ENCODE measurements at regions not wholly inside any gene's neighbourhood (a gene's known extent, or its start where the extent isn't known, plus 50 kb on each side); places are given as distances from the start of the nearest gene placed in this dataset.

DNA sequence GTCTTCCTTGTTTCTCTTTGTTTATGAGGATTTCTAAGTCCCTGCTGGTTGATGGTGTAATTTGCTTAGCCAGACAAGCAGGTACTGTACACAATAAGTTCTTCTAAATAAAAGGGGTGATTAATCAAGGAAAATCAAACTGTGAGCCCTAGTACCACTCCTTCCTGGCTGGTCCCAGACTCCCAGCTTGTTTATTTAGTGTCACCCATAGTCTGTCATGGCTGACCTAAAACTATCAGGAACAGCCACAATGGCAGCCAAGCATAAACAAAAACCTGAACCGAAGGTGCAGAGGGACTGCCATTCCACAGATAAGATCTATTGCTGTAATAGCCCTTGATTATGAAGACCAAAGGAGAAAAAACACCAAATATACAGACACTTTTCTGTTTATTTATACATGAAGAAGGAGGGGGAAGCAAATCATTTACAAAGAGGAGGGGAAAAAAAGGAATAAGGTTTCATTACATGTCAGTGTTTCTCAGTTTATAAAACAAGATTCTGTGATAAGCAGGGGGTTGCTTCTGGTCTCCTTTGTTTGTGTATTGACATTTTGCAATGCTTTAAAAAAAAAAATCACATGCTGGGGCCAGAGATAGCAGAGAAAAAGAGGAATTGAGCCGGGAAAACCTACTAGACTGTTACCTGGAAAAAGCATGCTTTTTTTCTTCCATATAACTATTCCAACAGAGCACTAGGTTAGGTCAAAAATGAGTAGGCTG is 182.4 kb upstream of the DPH6 start:
- Mint-ChIP-seq H3K27ac (no peak overlapping the region), H3K9me3 (peaks cover 0 to 1% of the 10 kb centered on the region in 2 donors), H3K27me3 (ENCODE audit: low read depth) (no peaks in the 10 kb centered on the region), H3K4me3 (no peak overlapping the region), H3K36me3 (ENCODE audit: insufficient read depth in 2 of 2) (no peaks in the 10 kb centered on the region), H3K4me1 (ENCODE audit: low read depth) (no peaks in the 10 kb centered on the region)
- DNase-seq (no peak), ATAC-seq (replicated peaks in 1 of 2) (no peak)

DNA sequence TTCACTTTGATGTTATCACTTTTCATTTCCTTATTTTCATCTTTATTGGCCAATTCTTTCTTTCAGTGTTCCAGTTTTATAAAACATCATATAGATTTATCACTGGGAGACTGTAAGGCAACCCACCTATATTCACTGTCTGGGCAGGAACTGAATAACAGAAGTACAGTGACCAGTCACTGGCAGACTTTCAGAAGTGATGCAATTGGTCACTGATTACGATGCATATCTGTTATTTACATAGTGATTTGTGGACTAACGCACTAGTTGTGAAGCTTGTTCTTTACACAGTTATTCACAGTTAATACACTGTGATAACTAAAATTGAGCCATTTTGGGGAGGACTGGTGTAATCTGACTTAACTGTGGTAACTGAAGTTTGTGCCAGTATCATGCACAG is 190.2 kb upstream of the DPH6 start:
- no peak overlapping the region for H3K4me3 Mint-ChIP-seq
- no peaks in the 10 kb centered on the region for H3K9me3 Mint-ChIP-seq
- H3K36me3 Mint-ChIP-seq (ENCODE audit: insufficient read depth in 2 of 2): no peaks in the 10 kb centered on the region
- no peak for ATAC-seq (replicated peaks in 1 of 2)
- no peaks in the 10 kb centered on the region for H3K4me1 Mint-ChIP-seq (ENCODE audit: low read depth)
- no peaks in the 10 kb centered on the region for H3K27me3 Mint-ChIP-seq (ENCODE audit: low read depth)
- no peak overlapping the region for H3K27ac Mint-ChIP-seq
- no peak for DNase-seq

DNA sequence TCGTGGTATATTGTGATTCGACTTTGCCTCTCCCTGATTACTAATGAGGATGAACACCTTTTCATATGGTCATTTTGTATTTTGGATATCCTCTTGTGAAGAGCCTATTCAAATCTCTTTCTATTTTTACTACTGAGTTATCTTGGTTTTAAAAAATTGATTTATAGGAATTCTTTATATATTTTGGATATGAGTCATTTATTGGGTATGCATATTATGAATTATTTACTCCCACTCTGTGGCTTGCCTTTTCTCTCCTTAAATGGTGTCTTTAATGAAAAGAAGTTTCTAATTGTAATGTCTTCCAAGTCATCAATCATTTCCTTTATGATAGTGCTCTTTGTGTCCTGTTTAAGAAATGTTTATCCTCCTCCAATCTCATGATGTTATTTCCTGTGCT is 191.5 kb upstream of the DPH6 start:
- no peak for DNase-seq
- no peaks in the 10 kb centered on the region for H3K36me3 Mint-ChIP-seq (ENCODE audit: insufficient read depth in 2 of 2)
- H3K4me1 Mint-ChIP-seq (ENCODE audit: low read depth): no peaks in the 10 kb centered on the region
- no peaks in the 10 kb centered on the region for H3K9me3 Mint-ChIP-seq
- no peaks in the 10 kb centered on the region for H3K27me3 Mint-ChIP-seq (ENCODE audit: low read depth)
- no peak for ATAC-seq (replicated peaks in 1 of 2)
- no peak overlapping the region for H3K4me3 Mint-ChIP-seq
- H3K27ac Mint-ChIP-seq: no peak overlapping the region

DNA sequence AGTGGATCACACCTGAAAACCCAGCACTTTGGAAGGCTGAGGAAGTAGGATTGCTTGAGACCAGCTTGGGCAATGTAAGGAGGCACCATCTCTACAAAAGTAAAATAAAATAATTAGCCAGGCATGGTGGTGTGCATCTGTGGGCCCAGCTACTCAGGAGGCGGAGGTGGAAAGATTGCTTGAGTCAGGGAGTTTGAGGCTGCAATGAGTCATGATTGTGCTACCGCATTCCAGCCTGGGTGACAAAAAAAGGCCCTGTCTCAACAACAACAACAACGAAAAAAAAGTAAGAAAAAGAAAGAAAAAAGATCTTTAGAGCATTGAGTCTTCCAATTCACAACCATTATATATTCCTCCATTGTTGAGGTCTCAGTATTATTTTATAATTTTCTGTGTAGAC is 192.4 kb upstream of the DPH6 start:
- no peaks in the 10 kb centered on the region for H3K36me3 Mint-ChIP-seq (ENCODE audit: insufficient read depth in 2 of 2)
- H3K4me1 Mint-ChIP-seq (ENCODE audit: low read depth): no peaks in the 10 kb centered on the region
- no peak overlapping the region for H3K27ac Mint-ChIP-seq
- ATAC-seq (replicated peaks in 1 of 2): no peak
- no peak overlapping the region for H3K4me3 Mint-ChIP-seq
- no peaks in the 10 kb centered on the region for H3K27me3 Mint-ChIP-seq (ENCODE audit: low read depth)
- no peaks in the 10 kb centered on the region for H3K9me3 Mint-ChIP-seq
- DNase-seq: no peak

DNA sequence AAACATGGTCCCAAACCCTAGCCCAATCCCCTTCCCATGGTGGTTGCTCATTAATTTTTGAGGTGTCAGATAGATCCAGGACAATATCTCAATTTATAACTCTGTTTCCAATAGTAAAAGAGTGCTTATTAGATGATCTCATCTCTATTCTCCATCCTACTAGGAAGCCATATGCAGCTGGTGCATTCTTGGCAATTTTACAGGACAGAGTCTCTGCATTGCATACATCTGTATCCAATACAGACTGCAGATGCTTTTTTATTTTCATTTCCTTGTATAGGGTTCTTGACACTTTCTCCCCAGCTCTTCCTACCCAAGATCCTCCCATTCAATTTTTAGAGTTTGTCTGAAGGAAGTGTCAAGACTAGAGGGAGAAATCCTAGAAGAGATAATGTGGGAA is 194.8 kb upstream of the DPH6 start:
- no peak for DNase-seq
- H3K4me1 Mint-ChIP-seq (ENCODE audit: low read depth): no peaks in the 10 kb centered on the region
- no peak overlapping the region for H3K4me3 Mint-ChIP-seq
- H3K27ac Mint-ChIP-seq: no peak overlapping the region
- H3K9me3 Mint-ChIP-seq: no peaks in the 10 kb centered on the region
- H3K36me3 Mint-ChIP-seq (ENCODE audit: insufficient read depth in 2 of 2): no peaks in the 10 kb centered on the region
- peaks cover 8% of the 10 kb centered on the region for H3K27me3 Mint-ChIP-seq (ENCODE audit: low read depth)
- no peak for ATAC-seq (replicated peaks in 1 of 2)

DNA sequence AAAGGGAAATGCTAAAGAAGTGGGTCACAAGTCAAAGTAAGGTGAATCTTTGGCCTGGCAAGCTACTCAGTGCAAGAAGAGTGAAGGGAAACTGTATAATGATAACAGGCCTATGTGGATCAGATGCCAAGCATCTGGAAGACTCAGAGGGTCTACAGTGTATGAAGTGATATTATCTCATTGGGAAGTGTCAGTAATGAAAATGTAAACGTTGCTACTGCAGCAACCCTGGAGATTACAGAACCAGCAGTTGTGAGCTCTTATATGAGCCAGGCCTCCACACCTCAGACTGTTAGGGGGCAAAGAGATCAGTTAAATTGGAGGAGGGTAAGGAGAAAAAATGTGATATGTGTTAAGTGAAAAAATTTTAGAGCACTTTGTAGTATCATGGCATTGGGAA is 195.4 kb upstream of the DPH6 start:
- Mint-ChIP-seq H3K27me3 (ENCODE audit: low read depth) (peaks cover 8% of the 10 kb centered on the region), H3K4me3 (no peak overlapping the region)
- no peak for ATAC-seq (replicated peaks in 1 of 2)

DNA sequence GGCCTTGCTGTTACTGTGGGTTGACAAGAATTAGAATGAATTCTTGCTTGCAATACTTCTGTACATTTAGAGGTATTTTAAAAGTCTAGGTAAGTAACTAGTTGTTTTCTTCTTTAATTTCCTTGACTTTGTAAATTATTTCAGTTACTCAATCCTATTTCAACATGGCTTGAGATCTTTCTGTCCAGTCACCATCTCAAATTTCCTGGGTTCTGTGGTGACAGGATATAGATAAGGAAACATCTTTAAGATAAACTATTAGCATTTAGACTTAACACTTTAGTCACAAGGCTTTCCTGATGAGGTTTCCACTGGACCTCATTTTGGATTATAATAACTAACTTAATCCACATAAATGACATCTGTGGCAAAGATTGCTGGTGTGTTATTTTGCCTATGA is 195.9 kb upstream of the DPH6 start:
- no peak overlapping the region for H3K4me3 Mint-ChIP-seq
- H3K9me3 Mint-ChIP-seq: peaks cover 0 to 1% of the 10 kb centered on the region in 2 donors
- no peaks in the 10 kb centered on the region for H3K4me1 Mint-ChIP-seq (ENCODE audit: low read depth)
- H3K27ac Mint-ChIP-seq: no peak overlapping the region
- ATAC-seq (replicated peaks in 1 of 2) (no peak), DNase-seq (no peak)
- H3K27me3 Mint-ChIP-seq (ENCODE audit: low read depth): peaks cover 8% of the 10 kb centered on the region
- H3K36me3 Mint-ChIP-seq (ENCODE audit: insufficient read depth in 2 of 2): no peaks in the 10 kb centered on the region

More for the DNA sequence above, 195.4 kb upstream of the DPH6 start:
- no peak for DNase-seq
- no peak overlapping the region for H3K27ac Mint-ChIP-seq
- no peaks in the 10 kb centered on the region for H3K36me3 Mint-ChIP-seq (ENCODE audit: insufficient read depth in 2 of 2)
- no peaks in the 10 kb centered on the region for H3K4me1 Mint-ChIP-seq (ENCODE audit: low read depth)
- no peaks in the 10 kb centered on the region for H3K9me3 Mint-ChIP-seq

DNA sequence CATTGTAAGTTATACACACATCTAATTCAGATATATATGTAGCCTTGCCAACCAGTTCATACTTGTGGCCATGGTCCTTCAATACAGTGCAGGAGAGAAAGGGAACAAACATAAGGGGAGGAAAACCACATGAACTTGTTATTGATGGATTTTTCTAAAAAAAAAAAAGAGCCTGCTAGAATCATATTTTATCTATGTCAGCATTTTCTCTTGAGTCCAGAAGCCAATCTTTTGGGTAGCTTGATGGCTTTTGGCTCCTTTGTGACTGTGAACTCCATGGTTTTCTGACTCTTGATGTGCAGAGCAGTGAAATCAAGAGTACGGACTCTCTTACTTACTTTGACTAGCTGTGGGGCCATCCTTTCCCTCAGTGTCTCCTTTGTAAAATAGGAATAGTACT is 197.4 kb upstream of the DPH6 start:
- ATAC-seq (replicated peaks in 1 of 2) (no peak), DNase-seq (no peak)
- Mint-ChIP-seq H3K9me3 (peaks cover 0 to 2% of the 10 kb centered on the region in 2 donors), H3K27me3 (ENCODE audit: low read depth) (peaks cover 8% of the 10 kb centered on the region), H3K27ac (no peak overlapping the region), H3K36me3 (ENCODE audit: insufficient read depth in 2 of 2) (no peaks in the 10 kb centered on the region), H3K4me3 (no peak overlapping the region), H3K4me1 (ENCODE audit: low read depth) (no peaks in the 10 kb centered on the region)

DNA sequence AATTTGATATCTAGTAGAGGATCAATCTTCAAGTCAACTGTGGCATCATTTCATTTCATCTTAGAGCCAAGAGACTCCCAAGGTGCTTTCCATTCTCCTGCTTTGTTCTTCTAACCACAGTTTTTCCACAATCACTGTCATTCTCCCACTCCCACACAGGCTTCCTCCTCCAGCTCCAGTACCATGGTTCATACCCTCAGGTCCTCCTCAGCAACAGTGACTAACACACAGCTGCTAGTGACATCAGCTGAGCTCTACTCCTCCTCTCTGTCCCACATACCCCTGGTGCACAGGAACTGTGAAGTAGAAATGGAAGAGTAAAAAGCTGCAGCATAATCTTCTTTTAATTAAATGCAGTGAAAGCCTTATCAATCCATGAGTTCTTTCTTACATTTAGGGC is 200.2 kb upstream of the DPH6 start:
- H3K4me1 Mint-ChIP-seq (ENCODE audit: low read depth): no peaks in the 10 kb centered on the region
- DNase-seq: no peak
- no peak overlapping the region for H3K4me3 Mint-ChIP-seq
- peaks cover 0 to 2% of the 10 kb centered on the region in 2 donors for H3K9me3 Mint-ChIP-seq
- no peak for ATAC-seq (replicated peaks in 1 of 2)
- peaks cover 8% of the 10 kb centered on the region for H3K27me3 Mint-ChIP-seq (ENCODE audit: low read depth)
- no peak overlapping the region for H3K27ac Mint-ChIP-seq
- no peaks in the 10 kb centered on the region for H3K36me3 Mint-ChIP-seq (ENCODE audit: insufficient read depth in 2 of 2)

DNA sequence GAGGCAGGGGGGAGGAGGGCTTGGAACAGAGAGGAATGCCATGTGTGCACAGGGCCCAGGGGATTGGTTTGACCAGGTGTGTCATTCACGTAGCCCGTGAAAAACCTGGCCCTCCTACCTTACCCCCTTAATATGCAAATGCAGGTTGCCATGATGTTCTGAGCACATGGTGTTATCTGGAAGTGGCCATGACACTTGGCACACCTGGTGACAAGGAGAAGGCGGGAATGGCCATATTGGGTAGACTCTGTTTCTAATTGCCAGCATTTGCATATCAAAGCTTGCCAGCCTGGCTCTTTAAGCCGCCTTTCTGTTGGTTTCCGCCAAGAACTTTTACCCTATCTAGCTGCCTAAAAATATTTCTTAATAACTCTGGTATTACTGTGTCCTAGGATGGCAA is 202.1 kb upstream of the DPH6 start:
- H3K27me3 Mint-ChIP-seq (ENCODE audit: low read depth): peaks cover 8% of the 10 kb centered on the region
- no peak overlapping the region for H3K4me3 Mint-ChIP-seq
- H3K27ac Mint-ChIP-seq: no peak overlapping the region
- peaks cover 0 to 2% of the 10 kb centered on the region in 2 donors for H3K9me3 Mint-ChIP-seq
- no peaks in the 10 kb centered on the region for H3K4me1 Mint-ChIP-seq (ENCODE audit: low read depth)
- no peak for DNase-seq
- no peak for ATAC-seq (replicated peaks in 1 of 2)
- H3K36me3 Mint-ChIP-seq (ENCODE audit: insufficient read depth in 2 of 2): no peaks in the 10 kb centered on the region

DNA sequence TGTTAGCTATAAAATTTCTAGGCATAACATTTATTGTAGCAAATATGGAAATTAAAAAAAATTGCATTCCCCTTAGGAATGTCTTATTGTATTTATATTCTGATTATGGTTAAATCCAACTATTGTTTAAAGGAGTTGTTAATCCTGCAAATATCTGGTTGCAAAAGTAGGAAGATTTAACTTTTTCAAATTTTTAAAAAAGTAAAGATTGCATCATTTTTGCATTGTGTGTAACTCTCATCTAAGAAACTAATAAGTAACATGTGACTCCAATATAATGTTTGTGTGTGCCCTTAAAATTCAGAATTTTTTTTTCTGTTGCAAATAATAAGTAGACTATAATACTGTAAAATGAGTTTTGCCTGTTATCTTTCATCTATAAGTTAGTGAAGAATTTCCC is 204.1 kb upstream of the DPH6 start:
- Mint-ChIP-seq H3K4me1 (ENCODE audit: low read depth) (no peaks in the 10 kb centered on the region), H3K9me3 (peaks cover 0 to 2% of the 10 kb centered on the region in 2 donors)

DNA sequence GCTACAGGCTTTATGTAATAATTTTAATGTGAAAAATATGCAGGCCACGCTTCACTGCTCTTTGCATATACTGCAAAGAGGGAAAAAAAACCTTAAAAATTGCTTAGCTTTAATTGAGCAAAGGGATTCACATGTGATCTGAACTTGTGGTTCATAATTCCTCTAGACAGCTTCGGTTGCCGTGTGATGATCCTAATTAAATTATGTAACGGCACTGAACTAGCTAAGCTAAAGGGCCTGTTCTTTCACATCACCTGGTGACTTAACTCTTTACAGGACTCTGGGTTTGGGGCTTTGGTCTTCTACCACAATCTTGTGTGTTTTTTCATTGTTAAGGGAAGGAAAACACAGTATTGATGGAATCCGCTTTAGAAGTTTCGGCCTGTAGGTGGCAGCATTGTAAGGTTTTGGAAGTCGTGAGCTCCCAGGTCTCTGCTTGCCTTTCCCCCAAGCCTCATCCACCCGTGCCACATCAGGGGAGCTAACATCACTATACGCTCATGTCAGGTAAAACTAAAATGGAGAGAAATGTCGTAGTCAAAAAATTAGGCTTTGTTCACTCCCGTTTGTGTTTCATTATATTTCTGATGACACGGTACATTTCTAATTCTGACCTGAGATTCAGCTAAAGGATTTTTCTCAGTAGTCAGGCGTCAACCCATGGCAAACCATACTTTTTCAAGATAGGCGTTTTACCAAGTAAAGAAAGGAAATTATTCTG is 205.6 kb upstream of the DPH6 start:
- Mint-ChIP-seq H3K4me1 (ENCODE audit: low read depth) (no peaks in the 10 kb centered on the region), H3K4me3 (no peak overlapping the region), H3K36me3 (ENCODE audit: insufficient read depth in 2 of 2) (no peaks in the 10 kb centered on the region), H3K27me3 (ENCODE audit: low read depth) (no peaks in the 10 kb centered on the region), H3K9me3 (peaks cover 0 to 2% of the 10 kb centered on the region in 2 donors), H3K27ac (no peak overlapping the region)
- DNase-seq (peak; percentile 44), ATAC-seq (replicated peaks in 1 of 2) (no peak)

More for the DNA sequence above, 204.1 kb upstream of the DPH6 start:
- Mint-ChIP-seq H3K4me3 (no peak overlapping the region), H3K27me3 (ENCODE audit: low read depth) (no peaks in the 10 kb centered on the region), H3K36me3 (ENCODE audit: insufficient read depth in 2 of 2) (no peaks in the 10 kb centered on the region), H3K27ac (no peak overlapping the region)
- no peak for ATAC-seq (replicated peaks in 1 of 2)
- no peak for DNase-seq

DNA sequence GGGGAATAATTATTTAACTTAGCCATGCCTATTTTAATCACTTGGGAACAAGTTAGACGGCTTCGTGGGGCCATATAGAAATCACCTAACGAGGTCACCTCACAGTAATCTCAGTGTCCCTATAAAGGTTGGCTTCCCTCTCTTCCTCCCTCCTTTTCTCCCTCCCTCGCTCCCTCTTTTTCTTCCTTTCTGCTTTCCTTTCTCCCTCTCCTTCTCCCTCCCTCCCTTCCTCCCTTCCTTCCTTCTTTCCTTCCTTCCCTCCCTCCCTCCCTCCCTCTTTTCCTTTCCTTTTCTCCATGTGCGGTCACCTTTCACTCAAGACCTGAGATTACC is 206.1 kb upstream of the DPH6 start:
- H3K9me3 Mint-ChIP-seq: no peaks in the 10 kb centered on the region

DNA sequence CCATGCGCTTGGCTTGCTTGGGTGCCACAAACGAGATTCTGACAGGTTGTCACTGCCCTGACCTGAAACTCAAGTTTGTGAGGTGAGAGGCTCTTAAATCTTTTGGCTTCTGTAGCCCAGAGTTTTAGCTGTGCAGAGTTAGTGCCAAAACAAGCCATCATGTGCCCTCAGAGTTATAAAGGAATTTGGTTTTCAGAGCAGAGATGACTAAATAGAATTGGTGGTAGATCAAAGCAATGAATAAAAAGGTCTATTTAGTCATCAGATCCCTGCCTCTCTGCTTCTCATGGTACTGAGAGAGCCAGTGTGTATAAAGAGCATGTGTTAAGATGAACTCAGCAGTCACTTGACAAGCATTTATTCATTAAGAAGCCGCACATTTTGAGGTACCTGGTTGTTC is 207.5 kb upstream of the DPH6 start:
- Mint-ChIP-seq H3K4me3 (no peak overlapping the region), H3K36me3 (ENCODE audit: insufficient read depth in 2 of 2) (no peaks in the 10 kb centered on the region), H3K27ac (no peak overlapping the region), H3K9me3 (no peaks in the 10 kb centered on the region), H3K27me3 (ENCODE audit: low read depth) (no peaks in the 10 kb centered on the region), H3K4me1 (ENCODE audit: low read depth) (no peaks in the 10 kb centered on the region)
- DNase-seq (no peak), ATAC-seq (replicated peaks in 1 of 2) (no peak)

More for the DNA sequence above, 206.1 kb upstream of the DPH6 start:
- Mint-ChIP-seq H3K27me3 (ENCODE audit: low read depth) (no peaks in the 10 kb centered on the region), H3K4me1 (ENCODE audit: low read depth) (no peaks in the 10 kb centered on the region), H3K27ac (no peak overlapping the region), H3K4me3 (no peak overlapping the region), H3K36me3 (ENCODE audit: insufficient read depth in 2 of 2) (no peaks in the 10 kb centered on the region)
- ATAC-seq (replicated peaks in 1 of 2): no peak
- no peak for DNase-seq
